OCI-LY7 (cell line): ENCODE measurements at regions not wholly inside any gene's neighbourhood (a gene's known extent, or its start where the extent isn't known, plus 50 kb on each side); places are given as distances from the start of the nearest gene placed in this dataset.

Experiments used
- CTCF ChIP-seq: fragments of 200-600 bp; sonication (generic); conservative IDR thresholded peaks from 2 replicates; pipeline ENCODE4 v1.5.1; 2014; ENCODE audit warnings: mild to moderate bottlenecking, antibody characterized with exemption, low read length, moderate library complexity, mixed read lengths
- EZH2phosphoT487 ChIP-seq: fragments of 200-600 bp; sonication (generic); IDR thresholded peaks from 2 replicates; pipeline ENCODE4 v1.6.1; 2018; ENCODE audit warnings: low read depth, borderline replicate concordance, mild to moderate bottlenecking, mixed run types, antibody characterized with exemption, low read length, moderate library complexity, mixed read lengths

- no peak for TF ChIP-seq CTCF
- no peak for TF ChIP-seq EZH2phosphoT487
Observed at GRCh38 chr3:177312491-177312890, 115.2 kb upstream of the TBL1XR1 start.
